ENCODE measurements at regions not wholly inside any gene's neighbourhood (a gene's known extent, or its start where the extent isn't known, plus 50 kb on each side); places are given as distances from the start of the nearest gene placed in this dataset.

DNA sequence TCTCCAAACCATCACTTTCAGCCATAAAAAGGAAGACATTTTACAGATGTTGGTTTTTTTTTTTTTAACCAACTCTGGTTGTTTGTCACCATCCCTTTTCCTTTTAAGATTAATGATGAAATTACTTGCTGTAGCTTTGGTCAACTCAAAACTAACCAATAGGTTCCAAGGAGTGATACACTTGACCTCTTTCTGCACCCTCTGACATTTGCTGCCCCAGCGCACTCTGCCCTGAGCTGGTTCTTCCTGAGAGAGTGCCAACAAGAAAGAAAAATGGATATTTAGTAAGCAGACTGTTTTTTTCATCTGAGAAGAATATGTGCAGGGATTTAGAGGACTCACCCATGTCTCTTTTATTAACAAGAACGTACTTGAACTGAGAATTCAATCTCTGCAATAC is 520.0 kb downstream of the TXNL1 start:
- WGBS, 3 donors = 73 to 86% (median 82%) methylated on average over 2 of the region's 2 CpGs
- Histone ChIP-seq H3K9me3 (no peaks in the 10 kb centered on the region), H3K27me3 (ENCODE audit: insufficient read depth in 3 of 3, low read length in 2 of 3) (no peaks in the 10 kb centered on the region), H3K36me3 (ENCODE audit: insufficient read depth in 1 of 2, low read depth in 1 of 2) (no peaks in the 10 kb centered on the region), H3K27ac (no peak overlapping the region), H3K4me1 (no peaks in the 10 kb centered on the region), H3K4me3 (no peak overlapping the region)
- DNase-seq (no peak), ATAC-seq (no peak)
- TF ChIP-seq, protein P1, sequence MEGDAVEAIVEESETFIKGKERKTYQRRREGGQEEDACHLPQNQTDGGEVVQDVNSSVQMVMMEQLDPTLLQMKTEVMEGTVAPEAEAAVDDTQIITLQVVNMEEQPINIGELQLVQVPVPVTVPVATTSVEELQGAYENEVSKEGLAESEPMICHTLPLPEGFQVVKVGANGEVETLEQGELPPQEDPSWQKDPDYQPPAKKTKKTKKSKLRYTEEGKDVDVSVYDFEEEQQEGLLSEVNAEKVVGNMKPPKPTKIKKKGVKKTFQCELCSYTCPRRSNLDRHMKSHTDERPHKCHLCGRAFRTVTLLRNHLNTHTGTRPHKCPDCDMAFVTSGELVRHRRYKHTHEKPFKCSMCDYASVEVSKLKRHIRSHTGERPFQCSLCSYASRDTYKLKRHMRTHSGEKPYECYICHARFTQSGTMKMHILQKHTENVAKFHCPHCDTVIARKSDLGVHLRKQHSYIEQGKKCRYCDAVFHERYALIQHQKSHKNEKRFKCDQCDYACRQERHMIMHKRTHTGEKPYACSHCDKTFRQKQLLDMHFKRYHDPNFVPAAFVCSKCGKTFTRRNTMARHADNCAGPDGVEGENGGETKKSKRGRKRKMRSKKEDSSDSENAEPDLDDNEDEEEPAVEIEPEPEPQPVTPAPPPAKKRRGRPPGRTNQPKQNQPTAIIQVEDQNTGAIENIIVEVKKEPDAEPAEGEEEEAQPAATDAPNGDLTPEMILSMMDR (IDR thresholded peaks at IDR 0.05) = no peak
- intact Hi-C loops (cut with DNase I) = no loop called here

DNA sequence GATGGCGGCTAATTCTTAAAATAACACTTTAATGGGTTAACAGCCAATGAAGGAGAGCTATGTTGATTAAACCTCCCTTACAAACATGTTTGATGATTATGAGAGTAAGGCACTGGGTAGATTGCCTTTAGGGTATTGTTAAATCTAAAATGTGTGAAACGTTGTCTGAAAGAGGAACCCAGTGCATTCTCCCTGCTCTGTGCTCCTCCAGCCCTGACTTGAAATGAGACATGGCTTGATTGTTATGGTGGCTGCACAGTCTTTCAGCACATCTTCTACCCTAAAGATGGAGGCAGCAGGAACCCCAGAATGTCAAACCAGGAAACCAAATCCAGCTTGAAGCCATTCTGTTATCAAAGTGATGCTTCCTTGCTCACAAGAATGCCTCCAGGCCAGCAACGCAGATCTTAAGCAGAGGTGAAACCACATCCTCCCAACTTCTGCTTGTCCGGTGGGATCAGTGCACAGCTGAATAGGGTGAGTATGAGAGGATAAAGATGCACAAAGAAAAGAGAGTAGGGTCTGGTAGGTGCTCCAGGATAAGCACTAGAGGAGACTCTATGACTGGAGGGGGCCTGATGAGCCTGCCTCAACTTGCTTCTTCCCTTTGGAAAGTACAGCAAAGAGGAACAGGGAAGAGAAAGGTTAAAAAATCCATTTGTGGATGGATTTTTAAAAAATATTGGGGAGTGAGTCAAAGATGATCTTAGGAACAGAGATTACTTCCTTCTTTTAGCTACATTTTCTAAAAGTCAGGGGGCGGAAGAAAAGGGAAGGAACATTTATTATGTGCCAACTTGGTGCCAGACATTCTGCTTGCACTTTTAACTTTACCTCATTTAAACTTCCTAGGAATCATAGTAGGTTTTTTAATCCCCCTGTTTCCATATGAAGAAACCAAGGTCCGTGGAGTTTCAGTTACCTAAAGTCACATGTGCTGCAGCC is 523.0 kb downstream of the TXNL1 start:
- intact Hi-C loops (cut with DNase I) = no loop called here
- no peak overlapping the region for H3K27ac ChIP-seq

DNA sequence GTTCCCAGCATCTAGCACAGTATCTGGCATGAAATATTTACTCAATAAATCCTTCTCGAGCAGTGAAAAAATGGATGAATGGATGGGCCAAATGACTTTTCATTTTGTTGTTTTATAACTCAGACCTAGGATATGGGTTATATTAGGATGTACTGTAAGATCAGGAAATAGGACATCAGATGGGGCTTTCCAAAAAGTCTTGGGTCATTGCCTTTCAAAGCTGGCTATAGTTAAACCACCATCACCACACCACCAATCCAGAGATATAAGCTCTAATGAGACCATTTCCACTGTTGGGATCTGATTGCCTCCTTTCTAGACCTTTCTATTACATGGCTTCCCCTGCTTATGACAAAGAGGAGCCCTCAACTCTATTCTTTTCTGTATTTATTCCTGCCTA is 525.0 kb upstream of the TCF4 start:
- no peaks in the 10 kb centered on the region for H3K4me1 ChIP-seq
- intact Hi-C loops (cut with DNase I) = no loop called here
- DNase-seq (no peak), ATAC-seq (no peak)
- 65 to 81% (median 71%) methylated on average over 1 of the region's 1 CpG for WGBS, 3 donors
- no peak overlapping the region for H3K4me3 ChIP-seq
- no peak overlapping the region for H3K27ac ChIP-seq
- H3K36me3 ChIP-seq (ENCODE audit: insufficient read depth in 1 of 2, low read depth in 1 of 2) = no peaks in the 10 kb centered on the region
- H3K9me3 ChIP-seq = no peaks in the 10 kb centered on the region
- TF ChIP-seq, protein P1 (IDR thresholded peaks at IDR 0.05) = no peak
- H3K27me3 ChIP-seq (ENCODE audit: insufficient read depth in 3 of 3, low read length in 2 of 3) = no peaks in the 10 kb centered on the region

More for the DNA sequence above, 523.0 kb downstream of the TXNL1 start:
- Histone ChIP-seq H3K27me3 (ENCODE audit: insufficient read depth in 3 of 3, low read length in 2 of 3) (no peaks in the 10 kb centered on the region), H3K9me3 (no peaks in the 10 kb centered on the region), H3K4me3 (no peak overlapping the region), H3K4me1 (no peaks in the 10 kb centered on the region), H3K36me3 (ENCODE audit: insufficient read depth in 1 of 2, low read depth in 1 of 2) (no peaks in the 10 kb centered on the region)
- TF ChIP-seq, protein P1 (IDR thresholded peaks at IDR 0.05) = no peak
- no peak for ATAC-seq
- no peak for DNase-seq
- WGBS, 3 donors = 79 to 85% (median 80%) methylated on average over 6 of the region's 6 CpGs

DNA sequence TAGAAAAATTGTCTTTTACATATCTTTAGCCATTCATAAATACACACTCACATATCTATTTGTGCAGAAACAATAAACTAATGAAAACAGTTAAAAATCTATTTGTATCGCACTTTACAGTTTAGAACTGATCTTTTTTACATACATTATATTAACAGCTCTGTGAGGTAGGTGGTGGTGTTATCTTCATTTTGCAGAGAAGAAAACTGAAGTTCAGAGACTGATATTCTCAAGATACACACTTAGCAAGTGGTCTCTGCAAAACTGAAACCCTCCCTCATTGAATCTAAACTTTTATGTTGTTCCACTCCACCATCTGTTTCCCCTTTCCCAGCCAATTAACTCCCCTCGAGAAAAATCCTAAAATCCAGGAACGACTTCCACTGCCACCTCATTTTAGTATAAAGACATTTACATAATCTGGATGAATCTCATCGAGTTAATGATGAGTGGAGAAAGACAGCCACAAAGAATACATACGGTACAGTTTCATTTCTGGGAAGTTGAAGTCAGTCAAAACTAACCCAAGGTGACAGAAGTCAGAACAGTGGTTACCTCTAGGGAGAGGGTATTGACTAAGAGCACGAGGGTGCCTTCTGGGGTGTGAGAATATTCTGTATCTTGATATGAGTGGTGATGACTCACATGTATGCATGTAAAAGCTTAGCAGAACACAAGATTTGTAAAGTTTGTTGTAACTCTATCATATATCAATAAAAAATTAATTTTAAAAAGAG is 524.2 kb upstream of the TCF4 start:
- TF ChIP-seq, protein P1 (IDR thresholded peaks at IDR 0.05) = no peak
- DNase-seq = no peak
- 60 to 64% (median 63%) methylated on average over 6 of the region's 6 CpGs for WGBS, 3 donors
- ATAC-seq = no peak
- H3K9me3 ChIP-seq = no peaks in the 10 kb centered on the region
- no peaks in the 10 kb centered on the region for H3K36me3 ChIP-seq (ENCODE audit: insufficient read depth in 1 of 2, low read depth in 1 of 2)
- no peak overlapping the region for H3K4me3 ChIP-seq
- H3K27ac ChIP-seq = no peak overlapping the region
- no peaks in the 10 kb centered on the region for H3K4me1 ChIP-seq
- intact Hi-C loops (cut with DNase I) = no loop called here
- H3K27me3 ChIP-seq (ENCODE audit: insufficient read depth in 3 of 3, low read length in 2 of 3) = no peaks in the 10 kb centered on the region

Data from psoas muscle (tissue), 7 donors.